ENCODE measurements at regions not wholly inside any gene's neighbourhood (a gene's known extent, or its start where the extent isn't known, plus 50 kb on each side); places are given as distances from the start of the nearest gene placed in this dataset.
"Not testable (repeated sequence)": the region's sequence is repeated elsewhere in the genome, so short reads cannot be mapped to it uniquely, and the experiment has no call there.

DNA sequence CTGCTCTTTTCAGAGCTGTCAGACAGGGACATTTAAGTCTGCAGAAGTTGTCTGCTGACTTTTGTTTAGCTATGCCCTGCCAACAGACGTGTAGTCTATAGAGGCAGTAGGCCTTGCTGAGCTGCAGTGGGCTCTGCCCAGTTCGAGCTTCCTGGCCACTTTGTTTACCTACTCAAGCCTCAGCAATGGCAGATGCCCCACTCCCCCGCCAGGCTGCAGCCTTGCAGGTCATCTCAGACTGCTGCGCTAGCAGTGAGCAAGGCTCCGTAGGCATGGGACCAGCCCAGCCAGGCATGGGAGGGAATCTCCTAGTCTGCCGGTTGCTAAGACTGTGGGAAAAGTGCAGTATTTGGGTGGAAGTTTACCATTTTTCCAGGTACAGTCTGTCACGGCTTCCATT, 230.5 kb upstream of the NRG3 start:
- DNase-seq: not testable (repeated sequence)

- DNase-seq: no peak
These were observed 219.0 kb upstream of the NRG3 start for GRCh38 chr10:81655986-81656385.

- DNase-seq: no peak
These were observed 212.2 kb upstream of the NRG3 start for GRCh38 chr10:81662837-81663236.

DNA sequence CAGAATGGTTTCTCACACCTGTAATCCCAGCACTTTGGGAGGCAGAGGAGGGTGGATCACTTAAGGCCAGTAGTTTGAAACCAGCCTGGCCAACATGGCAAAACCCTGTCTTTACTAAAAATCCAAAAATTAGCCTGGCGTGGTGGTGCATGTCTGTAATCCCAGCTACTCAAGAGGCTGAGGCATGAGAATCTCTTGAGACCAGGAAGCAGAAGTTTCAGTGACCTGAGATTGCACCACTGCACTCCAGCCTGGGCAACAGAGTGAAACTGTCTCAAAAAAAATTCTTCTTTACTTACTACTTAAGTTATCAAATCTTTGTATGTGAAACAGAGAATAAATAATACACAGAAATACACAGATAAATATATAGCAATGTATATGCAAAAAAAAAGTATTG, 210.2 kb upstream of the NRG3 start:
- not testable (repeated sequence) for DNase-seq

- no peak for DNase-seq
These were observed 200.1 kb upstream of the NRG3 start for GRCh38 chr10:81674941-81675340.

DNA sequence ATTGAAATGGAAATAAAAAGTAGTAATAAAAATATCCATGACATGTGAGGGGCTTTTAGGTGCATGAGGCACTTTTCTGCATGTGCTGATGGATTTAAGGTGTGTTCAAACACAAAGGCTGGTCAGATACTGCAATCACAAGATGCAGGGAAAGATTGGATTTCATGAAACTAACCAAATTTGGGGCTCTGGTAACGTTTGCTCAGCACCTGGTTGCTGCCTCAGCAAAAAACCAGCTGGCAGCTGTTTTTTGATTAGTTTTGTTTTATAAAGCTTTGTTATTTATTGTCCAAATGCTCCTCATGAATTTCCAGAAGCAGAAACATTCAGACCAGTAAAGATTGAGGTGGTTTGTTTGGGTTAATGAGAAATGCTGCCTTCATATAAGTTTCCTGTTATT, 195.7 kb upstream of the NRG3 start:
- no peak for DNase-seq

GRCh38 chr10:81680359-81680758, 194.6 kb upstream of the NRG3 start:
- no peak for DNase-seq

DNA sequence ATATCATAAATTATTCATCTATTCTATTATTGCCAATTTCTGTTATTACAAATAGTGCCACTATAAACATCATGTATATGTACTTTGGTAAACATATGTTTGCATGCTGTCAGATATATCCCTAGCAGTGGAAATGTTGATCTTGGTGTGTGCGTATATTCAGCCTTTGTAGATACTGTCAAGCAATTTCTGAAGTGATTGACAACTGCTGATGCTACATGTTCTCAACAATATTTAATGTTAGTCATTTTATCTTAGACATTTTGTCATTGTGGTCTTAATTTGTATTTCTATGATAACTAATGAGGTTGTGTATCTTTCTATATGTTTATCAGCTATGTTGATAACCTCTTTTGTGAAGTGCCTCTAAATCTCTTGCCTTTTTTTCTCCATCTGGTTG, 186.5 kb upstream of the NRG3 start:
- DNase-seq: no peak

DNA sequence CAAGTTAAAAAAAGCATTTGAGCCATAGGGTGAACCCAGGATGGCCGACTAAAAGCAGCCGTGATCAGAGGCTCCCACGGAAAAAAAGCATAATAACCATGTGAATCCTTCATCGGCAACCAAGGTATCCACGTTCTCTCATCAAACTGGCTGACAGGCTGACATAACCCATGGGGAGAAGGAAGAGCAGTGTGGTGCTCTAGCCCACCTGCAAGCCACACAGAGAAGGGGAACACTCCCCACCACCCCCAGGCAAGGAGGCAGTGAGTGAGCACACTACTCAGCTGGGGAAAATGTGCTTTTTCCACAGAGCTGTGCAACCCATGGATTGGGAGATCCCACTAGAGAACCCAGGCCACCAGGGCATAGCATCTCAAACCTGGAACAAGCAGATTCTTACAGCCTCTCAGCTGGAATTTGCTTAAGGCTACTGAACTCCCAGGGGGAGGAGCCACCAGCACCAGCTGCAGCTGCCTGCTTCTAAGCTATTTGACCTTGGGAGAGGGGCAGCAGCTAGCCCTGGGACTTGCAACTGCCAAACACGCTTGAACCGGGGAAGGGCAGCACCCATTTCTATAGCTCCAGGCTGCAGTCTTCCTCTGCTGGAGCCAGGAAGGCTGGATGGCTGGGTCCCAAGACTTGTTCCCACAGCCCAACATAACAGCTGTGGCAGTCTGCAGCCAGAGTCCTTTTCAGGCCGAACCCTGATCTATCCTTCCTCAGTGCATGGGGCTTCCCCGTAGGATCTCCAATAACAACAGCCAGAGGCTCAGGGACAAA, 178.2 kb upstream of the NRG3 start:
- DNase-seq: peak; percentile 30

DNA sequence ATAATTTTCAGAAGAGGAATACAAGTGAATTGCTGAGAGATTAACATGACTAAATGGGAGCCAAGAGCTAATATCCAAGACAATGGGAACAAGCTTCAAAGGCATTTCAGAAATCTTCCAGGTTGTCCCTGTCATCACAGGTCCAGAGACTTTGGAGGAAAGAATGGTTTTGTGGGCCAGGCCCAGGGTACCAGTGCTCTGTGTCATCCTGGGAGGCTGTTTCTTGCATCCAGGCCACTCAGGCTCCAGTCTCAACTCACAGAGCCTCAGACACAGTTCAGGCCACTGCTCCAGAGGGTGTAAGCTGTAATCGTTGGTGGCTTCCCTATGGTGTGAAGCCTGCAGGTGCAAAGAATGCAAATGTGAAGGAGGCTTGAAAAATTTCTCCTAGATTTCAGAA, 170.4 kb upstream of the NRG3 start:
- no peak for DNase-seq

DNA sequence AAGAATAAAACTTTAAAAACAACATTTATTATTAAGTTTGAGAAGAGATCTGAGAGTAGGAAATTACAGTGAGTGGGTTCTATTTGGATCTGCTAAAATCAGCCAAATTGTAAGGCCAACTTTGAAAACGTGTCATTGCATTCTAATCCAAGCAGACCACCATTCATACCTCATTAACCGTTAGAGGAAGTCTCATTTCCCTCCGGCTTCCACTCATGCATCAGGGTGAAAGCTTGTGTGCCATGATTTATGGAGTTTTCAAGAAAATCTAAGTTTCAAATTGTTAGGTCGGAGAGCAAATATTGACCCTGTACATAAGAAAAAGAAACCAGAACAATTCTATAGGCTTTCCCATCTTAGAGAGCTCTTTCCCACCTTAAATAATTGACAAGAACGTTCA, 166.6 kb upstream of the NRG3 start:
- no peak for DNase-seq

- no peak for DNase-seq
These were observed 166.1 kb upstream of the NRG3 start for GRCh38 chr10:81708929-81709328.

DNA sequence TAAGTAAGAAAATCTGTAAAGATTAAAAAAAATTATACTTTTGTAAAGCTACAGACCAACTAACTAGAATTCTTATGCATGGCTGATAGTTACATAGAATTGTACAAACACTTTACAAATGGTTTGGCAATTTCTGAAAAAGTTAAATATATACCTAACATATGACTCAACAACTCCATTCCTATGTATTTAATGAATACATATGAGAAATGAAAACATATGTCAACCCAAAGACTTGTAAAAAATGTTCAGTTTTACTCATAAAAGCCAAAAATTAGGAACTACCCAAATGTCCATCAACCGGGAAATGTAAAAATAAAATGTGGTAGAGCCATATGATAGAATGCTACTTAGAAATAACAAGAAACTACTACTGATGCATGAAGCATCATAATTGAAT, 152.6 kb upstream of the NRG3 start:
- no peak for DNase-seq

DNA sequence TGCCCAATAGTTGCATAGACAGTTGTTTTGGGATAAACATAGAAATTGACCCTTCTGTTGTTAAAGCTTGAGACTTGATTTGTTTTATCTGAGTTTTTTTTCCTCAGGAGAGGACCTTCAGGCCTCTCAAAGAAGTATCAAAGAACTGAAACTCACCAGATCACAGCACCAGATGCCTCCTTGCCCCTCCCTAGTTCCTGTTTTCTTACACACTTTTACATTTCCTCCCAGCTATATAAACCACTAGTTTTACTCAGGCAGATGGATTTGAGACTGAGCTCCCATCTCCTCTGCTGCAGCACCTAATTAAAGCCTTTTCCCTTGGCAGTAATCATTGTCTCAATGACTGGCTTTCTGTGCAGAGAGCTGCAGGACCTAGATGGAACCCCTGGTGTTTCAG, 150.6 kb upstream of the NRG3 start:
- no peak for DNase-seq

GRCh38 chr10:81725851-81726250, 149.1 kb upstream of the NRG3 start:
- DNase-seq: no peak

DNA sequence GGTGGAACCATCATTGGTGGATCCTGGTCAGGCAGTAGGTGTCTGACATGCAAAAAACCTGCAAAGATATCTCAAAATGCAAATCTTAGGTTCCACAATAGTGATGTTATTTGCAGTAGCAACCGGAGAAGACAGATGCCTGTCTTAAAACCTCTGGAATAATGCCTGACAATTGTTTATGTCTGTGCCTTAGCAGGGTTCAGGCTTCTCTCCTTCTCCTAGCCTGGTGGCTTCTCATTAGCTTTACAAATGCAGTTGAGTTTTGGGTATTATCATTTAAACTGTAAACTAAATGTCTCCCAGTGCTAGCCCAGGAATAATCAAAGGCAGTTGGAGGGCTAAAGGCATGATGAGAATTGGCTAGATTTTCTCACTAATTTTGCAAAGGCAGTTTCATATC, 146.3 kb upstream of the NRG3 start:
- DNase-seq: no peak

GRCh38 chr10:81730891-81731290, 144.1 kb upstream of the NRG3 start:
- no peak for DNase-seq

DNA sequence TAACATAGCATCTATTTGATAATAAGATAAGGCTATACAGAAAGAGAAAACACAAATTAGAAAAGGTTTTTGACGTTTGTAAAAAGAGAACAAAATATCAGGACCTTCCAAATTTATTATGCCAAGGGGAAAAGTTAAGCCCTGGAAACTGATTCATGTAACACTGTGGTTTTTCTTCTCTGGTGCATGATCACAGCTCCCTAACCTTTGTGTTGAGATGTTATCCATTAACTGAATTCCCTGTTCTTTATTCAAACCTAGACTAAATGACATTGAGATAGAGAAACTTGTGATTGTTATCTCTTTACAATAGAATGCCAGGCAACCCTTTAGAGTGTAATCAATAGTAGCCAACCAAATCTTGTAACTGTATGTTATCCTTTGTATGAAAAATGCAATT, 141.5 kb upstream of the NRG3 start:
- no peak for DNase-seq

- DNase-seq: not testable (repeated sequence)
These were observed 139.8 kb upstream of the NRG3 start for GRCh38 chr10:81735167-81735566.

- DNase-seq: no peak
These were observed 115.9 kb upstream of the NRG3 start for GRCh38 chr10:81759111-81759510.

GRCh38 chr10:81784111-81784597, 90.8 kb upstream of the NRG3 start:
- DNase-seq: no peak

GRCh38 chr10:81792729-81793128, 82.3 kb upstream of the NRG3 start:
- DNase-seq: no peak

DNA sequence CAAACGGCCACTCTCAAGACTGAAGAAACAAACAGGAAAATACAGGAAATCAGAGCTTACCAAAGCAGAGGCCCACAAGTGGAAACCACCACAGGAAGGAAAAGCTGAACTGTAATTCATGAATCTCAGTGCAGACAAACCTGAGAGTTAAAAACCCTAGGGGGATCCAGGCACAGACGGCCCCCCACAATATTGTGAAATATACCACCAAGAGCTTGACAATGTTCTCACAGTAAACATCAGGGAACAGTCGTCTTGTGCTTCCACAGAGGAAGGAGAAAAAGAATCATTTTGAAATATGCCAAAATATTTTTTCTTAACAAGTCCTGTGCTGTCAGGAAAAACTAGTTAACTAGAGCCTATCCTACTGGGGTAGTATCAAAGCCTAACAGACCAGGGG, 68.2 kb upstream of the NRG3 start:
- no peak for DNase-seq

GRCh38 chr10:81814842-81815241, 60.2 kb upstream of the NRG3 start:
- no peak for DNase-seq

Data from right kidney (tissue), 1 donor.